ENCODE measurements at regions not wholly inside any gene's neighbourhood (a gene's known extent, or its start where the extent isn't known, plus 50 kb on each side); places are given as distances from the start of the nearest gene placed in this dataset.

DNA sequence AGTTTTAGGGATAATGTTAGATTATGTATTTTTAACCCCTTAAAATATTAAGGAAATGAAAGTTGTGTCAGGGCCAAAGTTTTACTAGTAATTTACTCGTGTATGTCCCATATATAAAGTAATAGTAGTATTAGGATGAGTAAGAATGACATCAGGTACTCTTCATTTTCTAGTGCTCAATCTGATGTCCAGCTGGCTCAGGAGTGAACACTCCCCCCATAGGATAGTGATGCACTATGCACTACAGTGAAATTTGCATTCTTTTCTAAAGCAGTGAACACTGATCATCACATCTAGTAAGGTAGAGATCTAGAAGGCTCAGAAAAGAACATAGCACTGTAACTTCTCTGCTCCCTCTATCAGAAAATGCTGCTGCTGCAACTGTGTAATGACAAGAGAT, 409.7 kb downstream of the GLUD2 start:
- Mint-ChIP-seq H3K4me1 (ENCODE audit: low read depth, unreplicated experiment) (no peaks in the 10 kb centered on the region), H3K27me3 (ENCODE audit: insufficient read depth, unreplicated experiment) (no peaks in the 10 kb centered on the region), H3K27ac (ENCODE audit: unreplicated experiment) (no peak overlapping the region), H3K9me3 (ENCODE audit: unreplicated experiment) (no peaks in the 10 kb centered on the region), H3K4me3 (ENCODE audit: unreplicated experiment) (no peak overlapping the region), H3K36me3 (ENCODE audit: insufficient read depth, unreplicated experiment) (no peaks in the 10 kb centered on the region)
- CTCF ChIA-PET, result no interaction called here
- Histone ChIP-seq H3K36me3 (ENCODE audit: control insufficient read depth, insufficient read depth, low read length) (no peaks in the 10 kb centered on the region), H3K4me3 (ENCODE audit: low read depth, low read length) (no peak overlapping the region), H3K9me3 (no peaks in the 10 kb centered on the region), H3K27me3 (replicated peaks; ENCODE audit: control insufficient read depth, insufficient read depth, low read length) (no peaks in the 10 kb centered on the region), H3K4me1 (no peaks in the 10 kb centered on the region)
- TF ChIP-seq, protein P1, sequence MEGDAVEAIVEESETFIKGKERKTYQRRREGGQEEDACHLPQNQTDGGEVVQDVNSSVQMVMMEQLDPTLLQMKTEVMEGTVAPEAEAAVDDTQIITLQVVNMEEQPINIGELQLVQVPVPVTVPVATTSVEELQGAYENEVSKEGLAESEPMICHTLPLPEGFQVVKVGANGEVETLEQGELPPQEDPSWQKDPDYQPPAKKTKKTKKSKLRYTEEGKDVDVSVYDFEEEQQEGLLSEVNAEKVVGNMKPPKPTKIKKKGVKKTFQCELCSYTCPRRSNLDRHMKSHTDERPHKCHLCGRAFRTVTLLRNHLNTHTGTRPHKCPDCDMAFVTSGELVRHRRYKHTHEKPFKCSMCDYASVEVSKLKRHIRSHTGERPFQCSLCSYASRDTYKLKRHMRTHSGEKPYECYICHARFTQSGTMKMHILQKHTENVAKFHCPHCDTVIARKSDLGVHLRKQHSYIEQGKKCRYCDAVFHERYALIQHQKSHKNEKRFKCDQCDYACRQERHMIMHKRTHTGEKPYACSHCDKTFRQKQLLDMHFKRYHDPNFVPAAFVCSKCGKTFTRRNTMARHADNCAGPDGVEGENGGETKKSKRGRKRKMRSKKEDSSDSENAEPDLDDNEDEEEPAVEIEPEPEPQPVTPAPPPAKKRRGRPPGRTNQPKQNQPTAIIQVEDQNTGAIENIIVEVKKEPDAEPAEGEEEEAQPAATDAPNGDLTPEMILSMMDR (IDR thresholded peaks at IDR 0.05; ENCODE audit: insufficient read depth in 1 of 2, low read depth in 1 of 2, low read length in 1 of 2, severe bottlenecking in 1 of 2, unreplicated experiment in 1 of 2), result no peak
- POLR2A ChIA-PET, result no interaction called here
- BruUV-seq (replicated peaks), result no TSS peak
- no peak for DNase-seq
- intact Hi-C loops (cut with micrococcal nuclease; ENCODE audit: unreplicated experiment), result no loop called here

DNA sequence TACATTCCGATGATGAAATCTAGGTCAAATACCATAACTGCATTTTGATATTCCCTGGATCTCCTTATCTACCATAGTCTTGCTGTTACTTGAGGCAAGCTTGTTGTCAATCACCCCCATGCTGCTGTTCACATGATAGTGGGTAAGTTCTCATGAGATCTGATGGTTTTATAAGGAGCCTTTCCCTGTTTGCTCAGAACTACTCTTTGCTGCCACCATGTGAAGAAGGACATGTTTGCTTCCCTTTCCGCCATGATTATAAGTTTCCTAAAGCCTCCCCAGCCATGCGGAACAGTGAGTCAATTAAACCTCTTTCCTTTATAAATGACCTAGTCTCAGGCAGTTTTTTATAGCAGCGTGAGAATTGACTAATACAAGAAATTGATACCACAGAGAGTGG, 432.0 kb downstream of the GLUD2 start:
- no peak overlapping the region for H3K4me3 Mint-ChIP-seq (ENCODE audit: unreplicated experiment)
- Histone ChIP-seq H3K4me3 (ENCODE audit: low read depth, low read length) (no peak overlapping the region), H3K36me3 (ENCODE audit: control insufficient read depth, insufficient read depth, low read length) (no peaks in the 10 kb centered on the region), H3K9me3 (no peaks in the 10 kb centered on the region), H3K4me1 (peaks cover 10% of the 10 kb centered on the region; the same call in 1 of the 2 replicates), H3K27me3 (replicated peaks; ENCODE audit: control insufficient read depth, insufficient read depth, low read length) (no peaks in the 10 kb centered on the region)
- TF ChIP-seq, protein P1 (IDR thresholded peaks at IDR 0.05; ENCODE audit: insufficient read depth in 1 of 2, low read depth in 1 of 2, low read length in 1 of 2, severe bottlenecking in 1 of 2, unreplicated experiment in 1 of 2), result no peak
- H3K36me3 Mint-ChIP-seq (ENCODE audit: insufficient read depth, unreplicated experiment), result no peaks in the 10 kb centered on the region
- DNase-seq, result no peak
- peaks cover 19% of the 10 kb centered on the region for H3K9me3 Mint-ChIP-seq (ENCODE audit: unreplicated experiment)
- ChIA-PET POLR2A (no interaction called here), CTCF (no interaction called here)
- H3K27me3 Mint-ChIP-seq (ENCODE audit: insufficient read depth, unreplicated experiment), result no peaks in the 10 kb centered on the region
- no TSS peak for BruUV-seq (replicated peaks)
- no peak overlapping the region for H3K27ac Mint-ChIP-seq (ENCODE audit: unreplicated experiment)
- H3K4me1 Mint-ChIP-seq (ENCODE audit: low read depth, unreplicated experiment), result no peaks in the 10 kb centered on the region
- intact Hi-C loops (cut with micrococcal nuclease; ENCODE audit: unreplicated experiment), result no loop called here

DNA sequence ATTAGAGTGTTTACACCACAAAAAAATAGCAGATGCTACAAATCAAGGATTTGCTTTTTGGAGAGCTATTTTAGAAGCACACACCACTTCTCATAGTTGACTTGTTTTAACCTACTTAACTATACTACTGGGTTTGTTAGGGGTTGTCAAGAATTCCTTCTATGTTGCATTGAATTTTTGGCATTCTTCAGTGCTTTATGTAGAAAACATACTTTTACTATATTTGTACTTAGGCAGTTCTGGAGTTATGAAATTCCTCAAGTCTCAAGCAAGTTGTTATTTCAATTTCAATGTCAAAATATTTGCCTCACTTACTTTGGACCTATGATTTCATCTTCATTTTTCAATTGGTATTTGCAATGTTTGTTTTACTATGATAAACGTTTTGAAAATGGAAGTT, 449.6 kb downstream of the GLUD2 start:
- Histone ChIP-seq H3K4me1 (no peaks in the 10 kb centered on the region), H3K9me3 (no peaks in the 10 kb centered on the region), H3K27me3 (replicated peaks; ENCODE audit: control insufficient read depth, insufficient read depth, low read length) (no peaks in the 10 kb centered on the region), H3K36me3 (ENCODE audit: control insufficient read depth, insufficient read depth, low read length) (no peaks in the 10 kb centered on the region), H3K4me3 (ENCODE audit: low read depth, low read length) (no peak overlapping the region)
- no peaks in the 10 kb centered on the region for H3K27me3 Mint-ChIP-seq (ENCODE audit: insufficient read depth, unreplicated experiment)
- CTCF ChIA-PET, result no interaction called here
- no peak overlapping the region for H3K27ac Mint-ChIP-seq (ENCODE audit: unreplicated experiment)
- no peaks in the 10 kb centered on the region for H3K4me1 Mint-ChIP-seq (ENCODE audit: low read depth, unreplicated experiment)
- H3K36me3 Mint-ChIP-seq (ENCODE audit: insufficient read depth, unreplicated experiment), result no peaks in the 10 kb centered on the region
- intact Hi-C loops (cut with micrococcal nuclease; ENCODE audit: unreplicated experiment), result no loop called here
- no peak overlapping the region for H3K4me3 Mint-ChIP-seq (ENCODE audit: unreplicated experiment)
- BruUV-seq (replicated peaks), result no TSS peak
- DNase-seq, result no peak
- POLR2A ChIA-PET, result no interaction called here
- TF ChIP-seq, protein P1 (IDR thresholded peaks at IDR 0.05; ENCODE audit: insufficient read depth in 1 of 2, low read depth in 1 of 2, low read length in 1 of 2, severe bottlenecking in 1 of 2, unreplicated experiment in 1 of 2), result no peak
- no peaks in the 10 kb centered on the region for H3K9me3 Mint-ChIP-seq (ENCODE audit: unreplicated experiment)

Measured in Caco-2 (cell line).